SU-DHL-6 (cell line): ENCODE measurements at regions not wholly inside any gene's neighbourhood (a gene's known extent, or its start where the extent isn't known, plus 50 kb on each side); places are given as distances from the start of the nearest gene placed in this dataset.

Source experiments
- H2AFZ ChIP-seq: fragments of 200-600 bp; sonication (generic); 2 replicates; pipeline ENCODE4 v1.6.1; 2014; ENCODE audit warnings: low read depth, mild to moderate bottlenecking, moderate library complexity, mixed read lengths, antibody characterized with exemption, low read length; ENCODE audit not compliant: severe bottlenecking
- H3F3A ChIP-seq: fragments of 200-600 bp; shearing (Covaris generic); 2 replicates; pipeline ENCODE4 v1.6.0; 2016; ENCODE audit warnings: antibody characterized with exemption, mild to moderate bottlenecking; ENCODE audit not compliant: insufficient read depth
- H3K27ac ChIP-seq: fragments of 200-600 bp; sonication (generic); 2 replicates; pipeline ENCODE4 v1.5.1; 2016; ENCODE audit warnings: low read depth, mild to moderate bottlenecking, low read length, moderate library complexity, mixed read lengths
- H3K27me3 ChIP-seq: fragments of 200-600 bp; sonication (generic), shearing (Covaris generic); 2 replicates; pipeline ENCODE4 v1.6.0; 2014; ENCODE audit warnings: mild to moderate bottlenecking, low read length
- H3K36me3 ChIP-seq: fragments of 200-600 bp; sonication (generic); 2 replicates; pipeline ENCODE4 v1.6.1; 2014; ENCODE audit warnings: mild to moderate bottlenecking, low read length, mixed read lengths
- H3K4me2 ChIP-seq: fragments of 300-600, 200-600 bp; shearing (Covaris generic), sonication (generic); 2 replicates; pipeline ENCODE4 v1.6.0; 2014; ENCODE audit warnings: low read length, low read depth, mild to moderate bottlenecking; ENCODE audit not compliant: poor library complexity, severe bottlenecking
- H3K4me3 ChIP-seq: fragments of 200-600 bp; sonication (generic); 2 replicates; pipeline ENCODE4 v1.5.1; 2014; ENCODE audit warnings: antibody characterized with exemption, low read length, mild to moderate bottlenecking, mixed read lengths; ENCODE audit not compliant: insufficient read depth, poor library complexity, severe bottlenecking
- H3K79me2 ChIP-seq: fragments of 200-600 bp; sonication (generic); 2 replicates; pipeline ENCODE4 v1.6.1; 2014; ENCODE audit warnings: mild to moderate bottlenecking, low read length, moderate library complexity; ENCODE audit not compliant: insufficient read depth
- H3K9ac ChIP-seq: fragments of 200-600 bp; sonication (generic); 2 replicates; pipeline ENCODE4 v1.7.0; 2014; ENCODE audit warnings: mild to moderate bottlenecking, low read length
- H3K9me2 ChIP-seq: fragments of 200-600 bp; sonication (generic); replicated peaks from 2 replicates; pipeline ENCODE4 v1.6.1; 2014; ENCODE audit warnings: low read length; ENCODE audit not compliant: insufficient read depth
- H3K9me3 ChIP-seq: fragments of 200-600 bp; sonication (generic); 2 replicates; pipeline ENCODE4 v1.6.1; 2014; ENCODE audit warnings: low read length, mixed read lengths; ENCODE audit not compliant: insufficient read depth
- H4K20me1 ChIP-seq: fragments of 200-600 bp; sonication (generic); 2 replicates; pipeline ENCODE4 v1.6.1; 2014; ENCODE audit warnings: low read depth, mild to moderate bottlenecking, antibody characterized with exemption, low read length, moderate library complexity, mixed read lengths
- CTCF ChIP-seq: fragments of 200-600 bp; sonication (generic); IDR thresholded peaks from one replicate; pipeline ENCODE4 v1.5.1; 2017; ENCODE audit warnings: antibody characterized with exemption, mild to moderate bottlenecking, low read length, moderate library complexity; ENCODE audit not compliant: insufficient read depth, poor library complexity, severe bottlenecking
- EZH2phosphoT487 ChIP-seq: fragments of 200-600 bp; sonication (generic), shearing (Covaris generic); conservative IDR thresholded peaks from 2 replicates; pipeline ENCODE4 v1.6.1; 2018; ENCODE audit warnings: mild to moderate bottlenecking, antibody characterized with exemption, low read length, moderate library complexity, mixed read lengths

DNA sequence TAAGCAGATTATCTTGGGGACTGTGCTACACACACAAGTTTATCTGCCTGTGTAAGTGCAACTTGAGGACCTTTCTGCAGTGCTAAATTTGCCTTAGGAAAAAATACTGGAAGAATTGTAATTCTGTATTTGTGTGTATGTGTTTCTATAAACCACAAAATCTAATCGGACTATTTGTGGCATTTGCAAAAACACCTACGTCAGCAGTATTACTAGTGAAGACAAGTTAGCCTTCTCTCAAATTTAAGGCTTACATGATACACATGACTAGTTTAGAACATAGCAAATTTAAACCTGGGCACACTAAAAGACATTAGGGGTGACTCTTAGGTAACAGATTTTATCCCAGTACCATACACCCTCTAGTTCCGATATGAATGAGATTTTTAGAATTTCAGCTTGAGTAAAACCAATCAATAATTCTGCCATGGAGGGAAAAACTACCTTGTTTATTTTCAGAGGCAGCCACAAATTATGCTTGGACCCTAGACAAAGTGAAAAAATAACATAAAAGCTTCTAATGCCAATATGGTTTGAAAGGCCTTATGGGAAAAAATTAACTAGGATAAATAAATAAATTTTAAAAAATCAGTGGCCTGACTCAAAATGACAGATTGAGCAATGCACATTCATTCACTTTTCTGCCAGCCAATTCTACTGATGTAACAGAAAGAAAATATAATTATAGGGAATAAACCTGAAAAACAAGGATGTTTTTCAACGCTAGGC is 176.4 kb downstream of the SNCA start:
- no peak for TF ChIP-seq EZH2phosphoT487
- TF ChIP-seq CTCF, result no peak
- H3K9ac ChIP-seq, result no peak overlapping the region
- H3K79me2 ChIP-seq, result no peaks in the 10 kb centered on the region
- no peaks in the 10 kb centered on the region for H4K20me1 ChIP-seq
- no peaks in the 10 kb centered on the region for H3K27me3 ChIP-seq
- no peak overlapping the region for H2AFZ ChIP-seq
- H3K36me3 ChIP-seq, result no peaks in the 10 kb centered on the region
- no peaks in the 10 kb centered on the region for H3K9me3 ChIP-seq
- H3K4me3 ChIP-seq, result no peak overlapping the region
- no peaks in the 10 kb centered on the region for H3K9me2 ChIP-seq
- H3K4me2 ChIP-seq, result no peak overlapping the region
- H3F3A ChIP-seq, result no peaks in the 10 kb centered on the region
- no peak overlapping the region for H3K27ac ChIP-seq

DNA sequence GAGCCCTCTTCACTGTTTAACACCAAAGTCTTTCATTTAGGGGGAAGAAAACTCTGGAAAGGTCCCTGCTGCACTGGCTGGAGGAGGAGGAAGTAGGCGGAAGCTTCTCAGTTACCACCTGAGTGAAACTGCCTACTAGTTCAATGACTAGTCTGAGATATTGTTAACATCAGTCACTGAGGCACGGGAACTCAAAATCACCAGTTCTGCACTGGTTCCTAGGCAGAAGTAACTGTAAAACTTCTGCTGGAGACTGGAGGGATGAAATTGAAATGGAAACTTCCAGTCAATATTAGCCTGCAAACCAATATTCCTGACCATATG is 178.3 kb downstream of the SNCA start:
- no peak overlapping the region for H3K4me2 ChIP-seq
- H3K9ac ChIP-seq, result no peak overlapping the region
- H2AFZ ChIP-seq, result no peak overlapping the region
- H3K36me3 ChIP-seq, result no peaks in the 10 kb centered on the region
- no peak for TF ChIP-seq EZH2phosphoT487
- no peak for TF ChIP-seq CTCF
- H3K27me3 ChIP-seq, result no peaks in the 10 kb centered on the region
- H4K20me1 ChIP-seq, result no peaks in the 10 kb centered on the region
- H3K27ac ChIP-seq, result no peak overlapping the region
- no peaks in the 10 kb centered on the region for H3K79me2 ChIP-seq
- no peaks in the 10 kb centered on the region for H3F3A ChIP-seq
- no peak overlapping the region for H3K4me3 ChIP-seq
- H3K9me3 ChIP-seq, result no peaks in the 10 kb centered on the region
- H3K9me2 ChIP-seq, result no peaks in the 10 kb centered on the region

- Histone ChIP-seq H3K79me2 (no peaks in the 10 kb centered on the region), H3K36me3 (no peaks in the 10 kb centered on the region), H3K9me3 (no peaks in the 10 kb centered on the region), H2AFZ (no peak overlapping the region), H3K9ac (no peak overlapping the region), H3K4me2 (no peak overlapping the region), H3K9me2 (no peaks in the 10 kb centered on the region), H4K20me1 (no peaks in the 10 kb centered on the region), H3K27ac (no peak overlapping the region), H3F3A (no peaks in the 10 kb centered on the region), H3K4me3 (no peak overlapping the region), H3K27me3 (no peaks in the 10 kb centered on the region)
- TF ChIP-seq EZH2phosphoT487, result no peak
These were observed 178.8 kb downstream of the SNCA start for GRCh38 chr4:89657931-89658700.

GRCh38 chr4:89653012-89653411 is 183.9 kb downstream of the SNCA start:
- Histone ChIP-seq H3K27ac (no peak overlapping the region), H4K20me1 (no peaks in the 10 kb centered on the region), H3K36me3 (no peaks in the 10 kb centered on the region), H3K9me2 (no peaks in the 10 kb centered on the region), H3K79me2 (no peaks in the 10 kb centered on the region), H2AFZ (no peak overlapping the region), H3K27me3 (no peaks in the 10 kb centered on the region), H3K4me3 (no peak overlapping the region), H3K9me3 (no peaks in the 10 kb centered on the region), H3K9ac (no peak overlapping the region), H3F3A (no peaks in the 10 kb centered on the region), H3K4me2 (no peak overlapping the region)
- TF ChIP-seq EZH2phosphoT487 (no peak), CTCF (no peak)
